Peyer's patch (tissue), 4 donors: ENCODE measurements at regions not wholly inside any gene's neighbourhood (a gene's known extent, or its start where the extent isn't known, plus 50 kb on each side); places are given as distances from the start of the nearest gene placed in this dataset.

Experiments
- POLR2A ChIP-seq, 2 donors: fragments of 450-650 bp; IDR thresholded peaks; one replicate each; pipeline ENCODE4 v1.5.1; 2017; ENCODE audit warnings: antibody characterized with exemption in 2 of 2, mild to moderate bottlenecking in 2 of 2, moderate library complexity in 2 of 2
- TF ChIP-seq, protein P1 (sequence below), 6 experiments: fragments of 450-650 bp in 4 of 6; fragments of 200-600 bp in 2 of 6; sonication (generic) in 1 of 6; IDR thresholded peaks; one replicate each; pipeline ENCODE4 v1.5.1; 2017 to 2019; ENCODE audit warnings: antibody characterized with exemption in 6 of 6, mild to moderate bottlenecking in 3 of 6, moderate library complexity in 1 of 6

DNA sequence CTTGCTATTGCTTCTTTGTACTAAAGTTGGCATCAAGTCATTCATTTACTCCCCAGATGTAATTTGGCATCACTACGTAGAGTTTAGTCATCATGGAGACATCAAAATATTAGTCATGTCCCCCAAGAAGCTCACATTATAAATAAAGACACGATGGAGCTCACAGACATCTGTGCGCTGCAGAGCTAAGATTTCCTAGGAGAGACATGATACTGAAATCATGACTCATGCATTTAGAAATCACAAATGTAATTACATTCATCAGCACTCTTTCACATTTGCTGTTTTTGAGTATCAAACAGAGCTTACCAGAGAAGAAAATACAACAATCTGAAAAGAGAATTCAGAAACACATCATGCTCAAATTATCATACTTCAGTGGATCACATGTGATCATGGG lies 169.8 kb downstream of the LRIG3 start:
- no peak for TF ChIP-seq POLR2A (IDR thresholded peaks at IDR 0.05)
- TF ChIP-seq, protein P1, sequence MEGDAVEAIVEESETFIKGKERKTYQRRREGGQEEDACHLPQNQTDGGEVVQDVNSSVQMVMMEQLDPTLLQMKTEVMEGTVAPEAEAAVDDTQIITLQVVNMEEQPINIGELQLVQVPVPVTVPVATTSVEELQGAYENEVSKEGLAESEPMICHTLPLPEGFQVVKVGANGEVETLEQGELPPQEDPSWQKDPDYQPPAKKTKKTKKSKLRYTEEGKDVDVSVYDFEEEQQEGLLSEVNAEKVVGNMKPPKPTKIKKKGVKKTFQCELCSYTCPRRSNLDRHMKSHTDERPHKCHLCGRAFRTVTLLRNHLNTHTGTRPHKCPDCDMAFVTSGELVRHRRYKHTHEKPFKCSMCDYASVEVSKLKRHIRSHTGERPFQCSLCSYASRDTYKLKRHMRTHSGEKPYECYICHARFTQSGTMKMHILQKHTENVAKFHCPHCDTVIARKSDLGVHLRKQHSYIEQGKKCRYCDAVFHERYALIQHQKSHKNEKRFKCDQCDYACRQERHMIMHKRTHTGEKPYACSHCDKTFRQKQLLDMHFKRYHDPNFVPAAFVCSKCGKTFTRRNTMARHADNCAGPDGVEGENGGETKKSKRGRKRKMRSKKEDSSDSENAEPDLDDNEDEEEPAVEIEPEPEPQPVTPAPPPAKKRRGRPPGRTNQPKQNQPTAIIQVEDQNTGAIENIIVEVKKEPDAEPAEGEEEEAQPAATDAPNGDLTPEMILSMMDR (IDR thresholded peaks at IDR 0.05), result no peak
